ENCODE measurements at regions not wholly inside any gene's neighbourhood (a gene's known extent, or its start where the extent isn't known, plus 50 kb on each side); places are given as distances from the start of the nearest gene placed in this dataset.
A peak's percentile ranks its signal among the peaks of the same experiment; 100 is the strongest.
"Not testable (repeated sequence)": the region's sequence is repeated elsewhere in the genome, so short reads cannot be mapped to it uniquely, and the experiment has no call there.

DNA sequence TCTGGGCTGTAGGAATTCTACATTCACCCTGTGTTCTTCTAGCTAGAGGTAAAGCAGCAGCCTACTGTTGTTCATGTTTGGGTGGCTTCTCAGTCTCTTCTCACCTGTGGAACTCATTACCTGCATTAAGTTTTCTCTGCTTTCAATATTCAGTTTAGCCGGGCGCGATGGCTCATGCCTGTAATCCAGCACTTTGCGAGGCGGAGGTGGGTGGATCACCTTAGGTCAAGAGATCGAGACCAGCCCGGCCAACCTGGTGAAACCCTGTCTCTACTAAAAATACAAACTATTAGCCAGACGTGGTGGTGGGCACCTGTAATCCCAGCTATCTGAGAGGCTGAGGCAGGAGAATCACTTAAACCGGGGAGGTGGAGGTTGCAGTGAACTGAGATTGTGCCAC is 139.8 kb upstream of the UBE2E3 start:
- TF ChIP-seq ZFX (IDR thresholded peaks at IDR 0.05; ENCODE audit: borderline replicate concordance): no peak
- TF ChIP-seq, protein P1, sequence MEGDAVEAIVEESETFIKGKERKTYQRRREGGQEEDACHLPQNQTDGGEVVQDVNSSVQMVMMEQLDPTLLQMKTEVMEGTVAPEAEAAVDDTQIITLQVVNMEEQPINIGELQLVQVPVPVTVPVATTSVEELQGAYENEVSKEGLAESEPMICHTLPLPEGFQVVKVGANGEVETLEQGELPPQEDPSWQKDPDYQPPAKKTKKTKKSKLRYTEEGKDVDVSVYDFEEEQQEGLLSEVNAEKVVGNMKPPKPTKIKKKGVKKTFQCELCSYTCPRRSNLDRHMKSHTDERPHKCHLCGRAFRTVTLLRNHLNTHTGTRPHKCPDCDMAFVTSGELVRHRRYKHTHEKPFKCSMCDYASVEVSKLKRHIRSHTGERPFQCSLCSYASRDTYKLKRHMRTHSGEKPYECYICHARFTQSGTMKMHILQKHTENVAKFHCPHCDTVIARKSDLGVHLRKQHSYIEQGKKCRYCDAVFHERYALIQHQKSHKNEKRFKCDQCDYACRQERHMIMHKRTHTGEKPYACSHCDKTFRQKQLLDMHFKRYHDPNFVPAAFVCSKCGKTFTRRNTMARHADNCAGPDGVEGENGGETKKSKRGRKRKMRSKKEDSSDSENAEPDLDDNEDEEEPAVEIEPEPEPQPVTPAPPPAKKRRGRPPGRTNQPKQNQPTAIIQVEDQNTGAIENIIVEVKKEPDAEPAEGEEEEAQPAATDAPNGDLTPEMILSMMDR (IDR thresholded peaks at IDR 0.05): no peak
- no peak overlapping the region for H3K27ac ChIP-seq

DNA sequence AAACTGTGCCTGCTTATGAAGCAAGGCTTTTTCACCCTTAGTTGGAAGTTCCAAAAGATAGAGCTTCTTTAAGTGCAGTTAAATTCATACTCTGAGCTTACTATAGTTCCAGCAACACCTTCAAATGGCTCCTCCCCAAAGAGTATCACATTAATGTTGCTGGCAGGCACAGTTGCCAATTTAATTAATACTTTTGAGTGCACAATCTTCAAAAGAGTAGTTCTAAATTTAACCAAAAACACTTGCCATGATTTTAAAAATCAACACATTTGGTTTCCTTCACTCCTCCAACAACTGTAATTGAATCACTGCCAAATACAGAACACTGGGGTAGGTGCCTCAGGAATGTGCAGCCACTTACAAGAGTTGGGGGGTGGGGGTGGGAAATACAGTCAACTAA is 150.6 kb upstream of the UBE2E3 start:
- H3K27ac ChIP-seq: no peak overlapping the region
- TF ChIP-seq ZFX (IDR thresholded peaks at IDR 0.05; ENCODE audit: borderline replicate concordance): no peak
- TF ChIP-seq, protein P1 (IDR thresholded peaks at IDR 0.05): no peak

DNA sequence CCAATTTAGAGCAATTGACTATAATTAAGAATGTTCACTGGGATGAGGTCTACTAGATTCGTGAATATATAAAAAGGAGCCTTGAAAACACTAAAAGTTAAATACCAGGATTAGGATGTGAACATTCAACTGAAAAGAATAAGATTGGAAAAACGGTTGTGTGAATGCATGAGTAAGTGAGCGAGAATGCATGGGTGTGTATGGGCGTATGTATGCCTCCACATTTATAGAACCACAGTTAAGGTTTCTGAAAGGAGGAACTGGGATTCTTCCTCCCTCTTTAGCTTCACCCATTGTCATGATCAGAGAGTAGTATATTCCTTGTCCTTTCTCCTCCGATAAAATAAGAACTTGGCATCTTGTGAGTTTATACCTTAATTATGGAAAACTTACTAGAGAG is 151.1 kb upstream of the UBE2E3 start:
- H3K27ac ChIP-seq: no peak overlapping the region
- TF ChIP-seq, protein P1 (IDR thresholded peaks at IDR 0.05): no peak
- TF ChIP-seq ZFX (IDR thresholded peaks at IDR 0.05; ENCODE audit: borderline replicate concordance): no peak

DNA sequence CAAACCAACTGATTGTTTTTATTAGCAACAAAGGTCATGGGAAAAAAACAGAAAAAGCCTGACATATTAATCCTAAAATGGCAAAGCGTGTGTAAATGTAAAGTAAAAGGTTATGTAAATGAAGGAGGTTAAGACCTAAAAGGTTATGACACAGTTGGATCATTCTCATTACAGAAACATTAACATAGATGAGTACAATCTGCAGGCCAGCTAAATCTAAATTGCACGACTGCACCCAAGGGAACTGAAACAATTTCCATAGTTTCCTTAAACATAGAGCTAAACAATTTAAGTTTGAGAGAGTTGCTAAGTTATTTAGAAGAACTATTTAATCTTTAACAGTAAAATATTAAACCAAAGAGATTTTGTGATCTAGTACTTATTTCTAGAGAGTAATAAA is 151.6 kb upstream of the UBE2E3 start:
- no peak for TF ChIP-seq ZFX (IDR thresholded peaks at IDR 0.05; ENCODE audit: borderline replicate concordance)
- TF ChIP-seq, protein P1 (IDR thresholded peaks at IDR 0.05): no peak
- no peak overlapping the region for H3K27ac ChIP-seq

DNA sequence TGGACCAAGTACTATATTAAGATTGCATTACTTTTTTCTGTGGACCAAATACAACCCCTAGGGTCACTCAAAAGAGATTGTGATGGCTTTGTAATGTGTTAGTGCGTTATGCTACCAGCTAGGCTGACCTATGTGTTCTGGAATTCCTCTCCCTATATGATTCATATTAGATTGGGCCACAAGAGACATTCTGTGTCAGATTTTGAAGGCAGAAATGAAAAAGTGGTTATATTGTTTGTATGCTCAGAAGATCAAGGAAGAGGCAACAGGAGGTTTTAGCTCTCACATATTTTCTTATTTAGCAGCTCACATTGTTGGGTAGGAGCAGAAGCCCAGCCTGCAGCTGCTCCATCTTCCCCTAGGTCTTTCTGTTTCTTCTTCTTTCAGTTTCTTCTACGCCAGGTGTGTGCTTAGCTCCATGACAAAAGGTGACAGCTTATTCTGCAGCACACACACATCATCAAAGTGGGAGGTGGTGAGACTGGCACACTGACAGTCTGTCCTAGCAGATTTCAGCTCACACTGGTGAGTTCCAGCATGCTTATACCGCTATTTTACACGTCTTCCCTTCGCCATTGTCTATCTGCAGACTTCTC is 156.8 kb upstream of the UBE2E3 start:
- no peak overlapping the region for H3K27ac ChIP-seq
- TF ChIP-seq, protein P1 (IDR thresholded peaks at IDR 0.05): no peak
- TF ChIP-seq ZFX (IDR thresholded peaks at IDR 0.05; ENCODE audit: borderline replicate concordance): no peak

DNA sequence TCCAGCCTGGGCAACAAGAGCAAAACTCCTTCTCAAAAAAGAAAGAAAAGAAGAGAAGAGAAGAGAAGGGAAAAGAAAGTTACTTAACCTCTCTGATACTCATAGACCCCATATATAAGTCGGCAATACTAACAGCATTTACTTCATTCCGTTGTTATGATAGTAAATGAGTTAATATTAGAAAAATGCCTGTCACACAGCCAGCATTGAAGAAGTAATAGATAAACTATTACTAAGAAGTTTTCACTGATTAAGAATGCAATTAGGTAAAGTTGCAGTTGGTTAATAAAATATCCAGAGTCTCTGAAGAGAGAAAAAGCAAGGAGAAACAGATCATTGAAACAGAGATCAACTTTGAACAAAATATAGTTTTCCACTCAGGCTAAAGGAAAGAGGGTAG is 161.3 kb upstream of the UBE2E3 start:
- H3K27ac ChIP-seq: peak overlapping the region; percentile 17; the same call in 1 of the 2 replicates
- no peak for TF ChIP-seq ZFX (IDR thresholded peaks at IDR 0.05; ENCODE audit: borderline replicate concordance)
- TF ChIP-seq, protein P1 (IDR thresholded peaks at IDR 0.05): no peak

DNA sequence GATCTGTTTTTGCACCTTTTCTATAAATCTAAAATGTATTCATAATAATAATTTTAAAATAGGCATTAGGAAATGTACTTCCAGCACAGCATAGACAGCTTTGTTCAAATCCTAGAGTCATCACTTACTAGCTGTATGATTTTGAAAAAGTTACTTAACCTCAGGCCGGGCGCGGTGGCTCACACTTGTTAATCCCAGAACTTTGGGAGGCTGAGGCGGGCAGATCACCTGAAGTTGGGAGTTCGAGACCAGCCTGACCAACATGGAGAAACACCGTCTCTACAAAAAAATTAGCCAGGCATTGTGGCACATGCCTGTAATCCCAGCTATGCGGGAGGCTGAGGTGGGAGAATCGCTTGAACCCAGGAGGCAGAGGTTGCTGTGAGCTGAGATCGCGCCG is 161.7 kb upstream of the UBE2E3 start:
- not testable (repeated sequence) for H3K27ac ChIP-seq

DNA sequence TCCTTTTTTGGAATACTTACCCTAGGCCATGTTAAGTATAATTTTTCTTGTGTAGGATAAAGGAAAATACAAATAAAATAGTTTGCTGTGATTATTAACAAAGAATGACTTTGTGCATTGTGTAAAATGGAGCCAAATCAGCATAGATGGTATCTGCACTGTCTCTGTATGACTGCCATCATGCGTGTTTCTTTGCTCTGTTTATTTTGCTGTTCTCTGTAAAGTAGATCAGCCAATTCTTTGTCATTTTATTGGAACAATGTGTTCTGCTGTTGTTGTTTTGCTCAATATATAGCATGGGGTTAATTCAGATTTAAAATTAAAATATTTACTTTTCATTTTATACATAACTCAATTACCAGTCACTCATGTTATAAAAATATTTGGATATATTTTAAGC is 181.3 kb upstream of the UBE2E3 start:
- TF ChIP-seq ZFX (IDR thresholded peaks at IDR 0.05; ENCODE audit: borderline replicate concordance): no peak
- TF ChIP-seq, protein P1 (IDR thresholded peaks at IDR 0.05): no peak
- H3K27ac ChIP-seq: peak overlapping the region; percentile 91

Data from 22Rv1 (cell line).